A172 (cell line): ENCODE measurements at regions not wholly inside any gene's neighbourhood (a gene's known extent, or its start where the extent isn't known, plus 50 kb on each side); places are given as distances from the start of the nearest gene placed in this dataset.

Experiments used
- DNase-seq: peaks from one replicate; pipeline ENCODE4 v3.0.0-alpha.2; 2015; ENCODE audit warnings: low spot score

DNA sequence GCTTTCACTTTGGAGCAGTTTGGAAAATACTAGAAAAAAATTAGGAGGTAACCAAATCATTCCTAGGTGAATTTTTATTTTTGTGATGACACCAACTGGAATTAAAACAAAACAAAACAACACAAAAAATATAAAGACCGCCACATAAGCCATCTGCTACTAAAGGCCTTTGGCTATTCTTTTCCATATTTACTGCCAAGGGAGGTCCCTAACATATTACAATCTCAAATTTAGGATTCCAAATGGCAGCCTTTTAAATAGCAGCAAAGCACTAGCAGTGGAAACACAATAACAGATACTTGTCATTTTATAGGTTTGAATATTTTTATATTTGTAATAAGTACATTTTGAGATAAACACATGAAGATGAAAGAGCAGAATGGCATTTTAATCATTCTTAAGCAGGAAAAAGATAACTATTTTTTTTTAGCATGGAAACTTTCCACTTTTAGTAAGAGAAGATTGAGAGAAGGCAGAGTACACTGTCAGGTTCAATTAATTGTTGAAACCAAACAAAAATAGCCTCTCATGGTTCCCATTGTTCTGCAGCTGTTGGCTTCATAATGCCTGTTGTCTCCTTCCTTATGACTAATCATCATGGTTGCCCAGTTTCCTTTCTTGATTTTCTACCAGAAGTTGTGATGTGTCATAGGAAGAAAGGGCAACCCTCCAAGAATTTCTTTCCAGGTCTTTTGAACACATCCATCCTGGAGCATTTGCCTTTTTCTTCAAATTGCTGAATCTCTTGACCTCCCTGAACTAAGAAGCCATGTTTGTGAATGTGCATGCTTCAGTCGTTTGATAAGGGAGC, 219.0 kb upstream of the EMCN start:
- DNase-seq, result peak; percentile 88

DNA sequence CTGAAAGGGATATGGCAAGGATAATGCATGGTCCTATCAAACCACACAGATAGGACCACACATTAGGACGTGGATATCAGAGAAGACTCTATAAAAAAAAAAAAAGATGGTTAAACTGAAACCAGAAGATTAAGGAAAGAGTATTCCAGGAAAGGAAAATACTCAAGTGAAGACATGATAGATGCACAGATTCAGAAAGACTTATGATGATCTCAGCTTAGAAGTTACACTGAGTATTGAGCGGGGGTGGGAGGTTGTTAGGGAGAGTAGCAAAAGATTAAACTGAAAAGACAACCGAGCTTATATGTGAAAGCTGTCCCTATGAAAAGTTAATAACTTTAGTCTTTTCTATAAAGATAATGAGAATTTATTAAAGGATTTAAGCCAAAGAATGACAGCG, 211.0 kb upstream of the EMCN start:
- DNase-seq, result no peak

DNA sequence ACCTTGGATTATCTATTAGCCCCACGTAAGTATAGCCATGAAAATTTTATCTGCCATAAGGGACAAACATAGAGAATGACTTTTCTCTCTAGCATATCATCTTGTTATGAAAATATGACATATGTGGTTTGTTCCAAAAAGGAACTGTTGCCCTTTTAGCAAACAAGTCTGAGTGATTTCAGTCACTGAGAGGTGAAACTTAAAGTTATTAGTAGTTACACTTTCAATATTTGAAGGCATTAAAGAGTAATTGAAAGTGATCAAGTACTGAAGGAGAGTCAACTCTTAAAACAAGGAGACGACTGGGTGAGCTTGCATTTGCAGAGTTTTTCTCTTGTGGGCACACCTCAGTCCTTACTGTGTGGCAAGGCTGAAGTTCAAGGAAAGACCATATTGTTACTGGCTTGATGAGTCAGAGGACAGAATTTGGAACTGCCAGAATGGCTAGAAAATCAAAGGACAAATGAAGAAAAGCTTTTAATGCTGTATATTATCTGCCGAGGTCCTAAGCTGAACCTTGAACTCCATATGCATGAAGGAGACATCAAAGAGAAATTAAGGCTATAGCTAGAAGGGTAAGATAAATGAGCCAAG, 205.1 kb upstream of the EMCN start:
- DNase-seq, result no peak

- no peak for DNase-seq
Observed at GRCh38 chr4:100722133-100722532, 204.3 kb upstream of the EMCN start.

DNA sequence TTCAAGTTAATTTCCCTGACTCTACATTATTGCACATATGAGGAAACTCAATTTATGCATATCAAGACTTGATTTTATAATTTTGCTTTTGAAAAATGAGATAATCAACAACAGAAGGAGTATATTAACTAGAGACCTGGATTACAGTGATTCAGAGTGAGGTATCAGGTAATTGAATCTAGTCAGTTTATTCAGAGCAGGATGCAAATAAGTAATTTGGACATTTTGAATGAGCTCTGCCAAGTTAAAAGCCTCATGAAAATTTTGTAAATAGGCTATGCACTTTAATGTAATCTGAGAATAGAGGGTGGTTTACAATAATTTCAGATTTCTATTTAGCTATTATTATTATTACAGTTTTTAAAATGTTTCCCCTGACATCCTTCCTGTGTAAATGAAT, 203.7 kb upstream of the EMCN start:
- no peak for DNase-seq

- DNase-seq, result no peak
Observed at GRCh38 chr4:100721077-100721476, 203.3 kb upstream of the EMCN start.

GRCh38 chr4:100716416-100716815, 198.6 kb upstream of the EMCN start:
- no peak for DNase-seq

DNA sequence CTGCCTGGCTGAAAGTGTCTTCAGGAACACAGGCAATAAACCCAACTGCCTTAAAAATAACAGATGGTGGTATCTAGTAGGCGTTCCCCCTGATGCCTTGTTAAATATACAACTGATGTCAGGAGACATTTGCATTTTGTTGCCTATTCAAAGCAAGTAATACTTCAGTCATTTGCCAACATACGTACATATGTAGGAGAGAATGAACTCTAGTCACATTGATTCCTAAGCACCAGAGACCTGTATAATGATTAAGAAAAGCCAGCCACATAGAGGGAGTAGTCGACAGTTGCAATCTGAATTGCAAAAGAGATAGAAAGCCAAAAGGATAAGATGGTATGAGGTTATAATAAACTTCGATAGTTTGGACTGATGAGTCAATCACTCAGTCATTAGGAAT, 191.0 kb upstream of the EMCN start:
- DNase-seq, result no peak

DNA sequence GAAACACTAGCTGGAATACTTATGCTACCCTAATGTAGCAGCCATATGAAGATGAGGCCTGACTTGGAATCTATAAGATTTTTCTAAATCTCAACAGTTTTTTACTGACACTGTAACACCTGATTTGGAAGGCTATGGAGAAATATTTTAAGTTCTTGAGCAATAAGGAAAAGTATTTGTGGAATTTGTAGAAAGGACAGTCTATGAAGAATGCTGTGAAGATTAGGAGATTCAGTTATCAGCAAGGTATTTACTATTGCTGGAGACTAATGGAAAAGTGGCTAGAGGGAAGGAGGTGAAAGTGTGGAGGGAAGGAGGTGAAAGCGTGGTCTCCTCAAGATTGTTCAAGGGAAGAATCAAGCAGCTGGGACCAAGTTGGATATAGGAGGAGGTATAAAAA, 190.0 kb upstream of the EMCN start:
- DNase-seq, result no peak

DNA sequence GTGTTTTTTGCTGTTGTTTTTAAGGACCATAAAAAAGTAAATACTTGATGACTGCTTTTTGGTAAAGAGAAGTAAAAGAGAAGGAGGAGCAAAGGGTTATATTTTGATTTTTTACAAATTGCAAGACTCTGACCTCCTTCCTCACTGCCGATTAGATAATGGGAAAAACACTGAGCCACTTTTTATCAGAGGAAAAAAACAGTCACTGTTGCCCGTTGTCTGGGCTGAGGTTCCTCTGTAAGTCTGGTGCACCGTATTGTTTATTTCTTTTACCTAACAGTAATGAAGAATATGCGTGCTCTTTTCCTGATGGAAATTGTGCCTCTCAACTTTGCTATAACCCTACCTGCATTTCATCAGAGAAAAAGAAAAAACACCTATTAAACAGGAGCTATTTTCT, 178.7 kb upstream of the EMCN start:
- DNase-seq, result no peak

GRCh38 chr4:100695871-100696270, 178.0 kb upstream of the EMCN start:
- DNase-seq, result no peak

GRCh38 chr4:100695039-100695654, 177.3 kb upstream of the EMCN start:
- no peak for DNase-seq

- no peak for DNase-seq
Observed at GRCh38 chr4:100694467-100694866, 176.6 kb upstream of the EMCN start.

- no peak for DNase-seq
Observed at GRCh38 chr4:100690812-100691211, 173.0 kb upstream of the EMCN start.

- DNase-seq, result no peak
Observed at GRCh38 chr4:100688368-100688767, 170.5 kb upstream of the EMCN start.

GRCh38 chr4:100682477-100683218, 164.8 kb upstream of the EMCN start:
- DNase-seq, result no peak

DNA sequence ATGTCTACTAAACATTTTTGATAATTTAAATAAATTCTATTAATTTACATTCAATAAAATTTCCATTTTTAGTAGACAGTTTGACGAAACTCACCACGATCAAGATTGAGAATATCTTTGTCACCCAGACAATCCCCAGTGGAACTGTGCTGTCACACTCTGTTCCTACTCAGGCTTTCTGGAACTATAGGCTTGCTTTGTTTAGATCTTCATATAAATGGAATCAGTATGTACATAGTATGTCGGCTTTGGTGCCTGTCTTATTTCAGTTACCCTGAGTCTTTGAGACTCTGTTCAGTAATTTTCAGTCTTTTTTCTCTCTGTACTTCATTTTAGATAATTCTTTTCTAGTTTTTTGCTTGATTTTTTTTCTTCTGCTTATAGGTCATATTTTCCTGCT, 163.5 kb upstream of the EMCN start:
- no peak for DNase-seq

GRCh38 chr4:100679926-100680325, 162.1 kb upstream of the EMCN start:
- no peak for DNase-seq

- DNase-seq, result no peak
Observed at GRCh38 chr4:100674976-100675375, 157.2 kb upstream of the EMCN start.

DNA sequence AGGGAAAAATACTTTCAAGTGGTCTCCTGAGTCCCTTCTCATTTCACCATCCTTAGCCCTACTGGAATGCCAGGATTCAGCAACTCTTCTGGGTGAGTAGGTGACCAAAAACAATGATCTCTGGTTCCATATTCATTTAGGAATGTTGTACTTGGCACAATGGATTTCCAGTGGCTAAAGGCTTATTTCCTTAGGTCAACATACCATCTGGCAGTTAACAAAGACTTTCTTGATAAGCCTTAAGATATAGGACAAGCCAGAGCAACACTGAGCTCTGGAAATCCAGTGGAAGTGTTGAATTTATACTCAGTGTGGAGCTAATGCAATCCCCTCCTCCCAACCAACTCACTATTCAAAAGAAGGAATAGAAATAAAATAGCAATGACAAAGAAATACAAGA, 139.4 kb upstream of the EMCN start:
- no peak for DNase-seq

- no peak for DNase-seq
Observed at GRCh38 chr4:100651499-100652175, 133.8 kb upstream of the EMCN start.

- peak; percentile 49 for DNase-seq
Observed at GRCh38 chr4:100649417-100649816, 131.6 kb upstream of the EMCN start.
